ENCODE measurements at regions not wholly inside any gene's neighbourhood (a gene's known extent, or its start where the extent isn't known, plus 50 kb on each side); places are given as distances from the start of the nearest gene placed in this dataset.

GRCh38 chr1:195439661-195440060 lies 1168.6 kb downstream of the KCNT2 start:
- no peaks in the 10 kb centered on the region for H3K36me3 ChIP-seq (ENCODE audit: control insufficient read depth, insufficient read depth, low read length)
- no peak for TF ChIP-seq CTCF (IDR thresholded peaks at IDR 0.05; ENCODE audit: insufficient read depth, low read length, severe bottlenecking)
- H3K4me3 ChIP-seq (ENCODE audit: low read depth, low read length): no peak overlapping the region
- no peak for FAIRE-seq
- no peaks in the 10 kb centered on the region for H3K27me3 ChIP-seq (ENCODE audit: control insufficient read depth, insufficient read depth, low read length)
- no peak for DNase-seq (ENCODE audit: low read depth)

- no peaks in the 10 kb centered on the region for H3K27me3 ChIP-seq (ENCODE audit: control insufficient read depth, insufficient read depth, low read length)
- H3K4me3 ChIP-seq (ENCODE audit: low read depth, low read length): no peak overlapping the region
- H3K36me3 ChIP-seq (ENCODE audit: control insufficient read depth, insufficient read depth, low read length): no peaks in the 10 kb centered on the region
- no peak for DNase-seq (ENCODE audit: low read depth)
- no peak for TF ChIP-seq CTCF (IDR thresholded peaks at IDR 0.05; ENCODE audit: insufficient read depth, low read length, severe bottlenecking)
- no peak for FAIRE-seq
Observed at GRCh38 chr1:195434566-195435203, 1173.6 kb downstream of the KCNT2 start.

- FAIRE-seq (no peak), DNase-seq (ENCODE audit: low read depth) (no peak)
- Histone ChIP-seq H3K36me3 (ENCODE audit: control insufficient read depth, insufficient read depth, low read length) (no peaks in the 10 kb centered on the region), H3K27me3 (ENCODE audit: control insufficient read depth, insufficient read depth, low read length) (no peaks in the 10 kb centered on the region), H3K4me3 (ENCODE audit: low read depth, low read length) (no peak overlapping the region)
- TF ChIP-seq CTCF (IDR thresholded peaks at IDR 0.05; ENCODE audit: insufficient read depth, low read length, severe bottlenecking): no peak
Observed at GRCh38 chr1:195430826-195431225, 1177.4 kb downstream of the KCNT2 start.

GRCh38 chr1:195428927-195429326 lies 1179.3 kb downstream of the KCNT2 start:
- no peaks in the 10 kb centered on the region for H3K27me3 ChIP-seq (ENCODE audit: control insufficient read depth, insufficient read depth, low read length)
- H3K4me3 ChIP-seq (ENCODE audit: low read depth, low read length): no peak overlapping the region
- no peak for TF ChIP-seq CTCF (IDR thresholded peaks at IDR 0.05; ENCODE audit: insufficient read depth, low read length, severe bottlenecking)
- DNase-seq (ENCODE audit: low read depth): no peak
- no peaks in the 10 kb centered on the region for H3K36me3 ChIP-seq (ENCODE audit: control insufficient read depth, insufficient read depth, low read length)
- no peak for FAIRE-seq

GRCh38 chr1:195415584-195415983 lies 1192.7 kb downstream of the KCNT2 start:
- peak; percentile 29 for DNase-seq (ENCODE audit: low read depth)
- no peak for TF ChIP-seq CTCF (IDR thresholded peaks at IDR 0.05; ENCODE audit: insufficient read depth, low read length, severe bottlenecking)
- Histone ChIP-seq H3K36me3 (ENCODE audit: control insufficient read depth, insufficient read depth, low read length) (no peaks in the 10 kb centered on the region), H3K4me3 (ENCODE audit: low read depth, low read length) (no peak overlapping the region), H3K27me3 (ENCODE audit: control insufficient read depth, insufficient read depth, low read length) (no peaks in the 10 kb centered on the region)
- no peak for FAIRE-seq

GRCh38 chr1:195394567-195394966 lies 1213.7 kb downstream of the KCNT2 start:
- no peaks in the 10 kb centered on the region for H3K36me3 ChIP-seq (ENCODE audit: control insufficient read depth, insufficient read depth, low read length)
- FAIRE-seq (no peak), DNase-seq (ENCODE audit: low read depth) (no peak)
- H3K27me3 ChIP-seq (ENCODE audit: control insufficient read depth, insufficient read depth, low read length): no peaks in the 10 kb centered on the region
- TF ChIP-seq CTCF (IDR thresholded peaks at IDR 0.05; ENCODE audit: insufficient read depth, low read length, severe bottlenecking): no peak
- H3K4me3 ChIP-seq (ENCODE audit: low read depth, low read length): no peak overlapping the region

Data from bronchial epithelial cell (primary cell).